HEK293 (cell line): ENCODE measurements at regions not wholly inside any gene's neighbourhood (a gene's known extent, or its start where the extent isn't known, plus 50 kb on each side); places are given as distances from the start of the nearest gene placed in this dataset.

Source experiments
- CTCF ChIA-PET: fragments of 350-600 bp; formaldehyde crosslinking; extraction: SDS; loops from one replicate; lab custom pipeline; 2021; ENCODE audit warnings: antibody characterized with exemption; lab: Yijun Ruan, JAX
- POLR2A ChIA-PET: fragments of 300-600 bp; formaldehyde crosslinking; extraction: SDS; loops from one replicate; lab custom pipeline; 2020; ENCODE audit warnings: antibody characterized with exemption, inconsistent platforms; lab: Yijun Ruan, JAX
- H3K27ac ChIP-seq: fragments of 200-500 bp; sonication (Bioruptor generic); 2 replicates; pipeline ENCODE4 v1.5.1; 2014; ENCODE audit warnings: low read depth, low read length, control low read depth, inconsistent platforms; ENCODE audit errors: extremely low read depth
- H3K36me3 ChIP-seq, 2 experiments: fragments of 200-500 bp in 1 of 2; sonication (Bioruptor generic) in 1 of 2; 1 replicate in 1 of 2; 2 replicates in 1 of 2; pipeline ENCODE4 v1.5.1; 2014 to 2017; ENCODE audit warnings: inconsistent platforms in 2 of 2, low read length in 2 of 2; ENCODE audit not compliant: control insufficient read depth in 2 of 2, insufficient read depth in 1 of 2
- H3K4me1 ChIP-seq: fragments of 200-500 bp; sonication (Bioruptor generic); 2 replicates; pipeline ENCODE4 v1.5.1; 2014; ENCODE audit warnings: mild to moderate bottlenecking, low read length, inconsistent platforms; ENCODE audit not compliant: control insufficient read depth, insufficient read depth
- H3K4me3 ChIP-seq: 2 replicates; pipeline ENCODE4 v1.5.1; 2011; ENCODE audit warnings: low read depth, mild to moderate bottlenecking, control low read depth, low read length, moderate library complexity
- H3K9me3 ChIP-seq: fragments of 200-500 bp; sonication (Bioruptor generic); 2 replicates; pipeline ENCODE4 v1.5.1; 2014; ENCODE audit warnings: low read depth, low read length, inconsistent platforms; ENCODE audit not compliant: control insufficient read depth, insufficient read depth
- GLI2 ChIP-seq: fragments of 450-650 bp; formaldehyde crosslinking; IDR thresholded peaks from 2 replicates; pipeline ENCODE4; 2017; ENCODE audit warnings: missing biosample characterization, missing genetic modification characterization, low read depth, borderline replicate concordance
- GLI4 ChIP-seq: fragments of 450-650 bp; formaldehyde crosslinking; IDR thresholded peaks from 2 replicates; pipeline ENCODE4 v1.5.1; 2016; ENCODE audit warnings: missing biosample characterization, missing genetic modification characterization
- HOXC10 ChIP-seq: sonication (generic); formaldehyde crosslinking; IDR thresholded peaks from 2 replicates; pipeline ENCODE4 v1.8.1; 2023; ENCODE audit warnings: mild to moderate bottlenecking, missing genetic modification reagents
- HOXD13 ChIP-seq: sonication (generic); formaldehyde crosslinking; IDR thresholded peaks from 2 replicates; pipeline ENCODE4 v1.8.0; 2022; ENCODE audit warnings: missing genetic modification reagents, borderline replicate concordance
- OVOL3 ChIP-seq: fragments of 450-650 bp; formaldehyde crosslinking; IDR thresholded peaks from 2 replicates; pipeline ENCODE4 v1.5.1; 2016; ENCODE audit warnings: missing biosample characterization, missing genetic modification characterization
- RBAK ChIP-seq: fragments of 450-650 bp; formaldehyde crosslinking; IDR thresholded peaks from 2 replicates; pipeline ENCODE4 v1.5.1; 2016; ENCODE audit warnings: missing biosample characterization, missing genetic modification characterization
- SP3 ChIP-seq: fragments of 450-650 bp; formaldehyde crosslinking; IDR thresholded peaks from 2 replicates; pipeline ENCODE4 v1.5.1; 2016; ENCODE audit warnings: missing biosample characterization, missing genetic modification characterization
- ZBTB10 ChIP-seq: fragments of 450-650 bp; formaldehyde crosslinking; IDR thresholded peaks from 2 replicates; pipeline ENCODE4 v1.5.1; 2016; ENCODE audit warnings: missing biosample characterization, missing genetic modification characterization
- ZBTB20 ChIP-seq: fragments of 450-650 bp; formaldehyde crosslinking; IDR thresholded peaks from 2 replicates; pipeline ENCODE4 v1.5.1; 2016; ENCODE audit warnings: missing biosample characterization, missing genetic modification characterization
- ZEB2 ChIP-seq: fragments of 450-650 bp; formaldehyde crosslinking; IDR thresholded peaks from 2 replicates; pipeline ENCODE4 v1.5.1; 2016; ENCODE audit warnings: missing biosample characterization, missing genetic modification characterization
- ZFP69B ChIP-seq: fragments of 450-650 bp; formaldehyde crosslinking; IDR thresholded peaks from 2 replicates; pipeline ENCODE4 v1.5.1; 2016; ENCODE audit warnings: missing biosample characterization, missing genetic modification characterization
- ZIC2 ChIP-seq: fragments of 450-650 bp; formaldehyde crosslinking; IDR thresholded peaks from 2 replicates; pipeline ENCODE4 v1.5.1; 2016; ENCODE audit warnings: missing biosample characterization, missing genetic modification characterization
- ZNF114 ChIP-seq: fragments of 450-650 bp; formaldehyde crosslinking; IDR thresholded peaks from 2 replicates; pipeline ENCODE4 v1.5.0; 2017; ENCODE audit warnings: missing biosample characterization, missing genetic modification characterization
- ZNF155 ChIP-seq: fragments of 450-650 bp; formaldehyde crosslinking; IDR thresholded peaks from 2 replicates; pipeline ENCODE4 v1.5.1; 2016; ENCODE audit warnings: missing biosample characterization, missing genetic modification characterization
- ZNF426 ChIP-seq: fragments of 450-650 bp; formaldehyde crosslinking; IDR thresholded peaks from 2 replicates; pipeline ENCODE4 v1.5.1; 2017; ENCODE audit warnings: missing biosample characterization, missing genetic modification characterization, mild to moderate bottlenecking, inconsistent platforms, moderate library complexity
- ZNF501 ChIP-seq: fragments of 450-650 bp; formaldehyde crosslinking; IDR thresholded peaks from 2 replicates; pipeline ENCODE4 v1.5.1; 2016; ENCODE audit warnings: missing biosample characterization, missing genetic modification characterization
- ZNF529 ChIP-seq: fragments of 450-650 bp; formaldehyde crosslinking; IDR thresholded peaks from 2 replicates; pipeline ENCODE4 v1.5.1; 2017; ENCODE audit warnings: missing genetic modification characterization, missing biosample characterization; ENCODE audit not compliant: insufficient replicate concordance
- ZNF544 ChIP-seq: fragments of 450-650 bp; formaldehyde crosslinking; IDR thresholded peaks from 2 replicates; pipeline ENCODE4 v1.5.0; 2017; ENCODE audit warnings: missing biosample characterization, missing genetic modification characterization
- ZNF610 ChIP-seq: fragments of 450-650 bp; formaldehyde crosslinking; IDR thresholded peaks from 2 replicates; pipeline ENCODE4 v1.5.1; 2016; ENCODE audit warnings: missing biosample characterization, missing genetic modification characterization, borderline replicate concordance
- ZNF621 ChIP-seq: fragments of 450-650 bp; formaldehyde crosslinking; IDR thresholded peaks from 2 replicates; pipeline ENCODE4 v1.5.1; 2017; ENCODE audit warnings: missing biosample characterization, missing genetic modification characterization
- ZNF654 ChIP-seq: fragments of 450-650 bp; formaldehyde crosslinking; IDR thresholded peaks from 2 replicates; pipeline ENCODE4 v1.5.1; 2016; ENCODE audit warnings: low read depth, missing biosample characterization, missing genetic modification characterization
- ZNF768 ChIP-seq: fragments of 450-650 bp; formaldehyde crosslinking; IDR thresholded peaks from 2 replicates; pipeline ENCODE4 v1.5.1; 2018; ENCODE audit warnings: missing biosample characterization, mild to moderate bottlenecking, missing genetic modification characterization
- ZNF830 ChIP-seq: fragments of 450-650 bp; IDR thresholded peaks from 2 replicates; pipeline ENCODE4 v1.5.0; 2018; ENCODE audit warnings: missing biosample characterization, missing genetic modification characterization, low read depth, mild to moderate bottlenecking, moderate library complexity
- TF ChIP-seq, protein P1 (sequence below): fragments of 450-650 bp; formaldehyde crosslinking; IDR thresholded peaks from 2 replicates; pipeline ENCODE4 v1.5.1; 2016; ENCODE audit warnings: missing biosample characterization, missing genetic modification characterization

DNA sequence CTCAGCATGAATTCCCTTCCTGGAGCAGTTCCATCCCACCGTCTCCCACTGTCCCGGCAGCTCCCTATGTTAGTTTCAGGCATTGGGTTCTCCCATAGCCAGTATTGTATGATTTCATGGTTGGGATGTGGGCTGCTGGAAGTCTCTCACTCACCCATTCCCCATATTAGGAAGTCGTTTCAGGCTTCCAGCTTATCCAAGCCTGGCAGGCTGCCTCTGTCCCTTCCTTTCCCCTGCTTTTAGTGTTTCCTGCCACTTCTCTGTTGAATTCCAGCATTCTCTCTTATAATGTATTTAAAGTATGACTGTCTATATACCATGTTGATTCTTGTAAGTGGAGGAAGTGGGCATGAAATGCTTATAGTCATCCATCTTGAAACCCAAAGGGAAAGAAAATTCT is 309.7 kb upstream of the RBMS3 start:
- Histone ChIP-seq H3K27ac (no peak overlapping the region), H3K9me3 (no peaks in the 10 kb centered on the region), H3K36me3 (no peaks in the 10 kb centered on the region), H3K4me3 (no peak overlapping the region), H3K4me1 (no peaks in the 10 kb centered on the region)
- TF ChIP-seq ZNF501 (tag by site-specific recombination) (no peak), HOXD13 (CRISPR knock-in tag) (no peak), GLI2 (tag by site-specific recombination) (no peak), ZNF426 (tag by site-specific recombination) (no peak), RBAK (tag by site-specific recombination) (no peak), ZNF529 (tag by site-specific recombination) (no peak), ZBTB10 (no peak), ZBTB20 (tag by site-specific recombination) (no peak), OVOL3 (tag by site-specific recombination) (no peak), HOXC10 (CRISPR knock-in tag) (no peak), ZEB2 (tag by site-specific recombination) (no peak), ZNF544 (tag by site-specific recombination) (no peak), ZNF654 (tag by site-specific recombination) (no peak), ZIC2 (tag by site-specific recombination) (no peak), ZFP69B (tag by site-specific recombination) (no peak), GLI4 (tag by site-specific recombination) (no peak), ZNF155 (tag by site-specific recombination) (no peak)
- TF ChIP-seq, protein P1, sequence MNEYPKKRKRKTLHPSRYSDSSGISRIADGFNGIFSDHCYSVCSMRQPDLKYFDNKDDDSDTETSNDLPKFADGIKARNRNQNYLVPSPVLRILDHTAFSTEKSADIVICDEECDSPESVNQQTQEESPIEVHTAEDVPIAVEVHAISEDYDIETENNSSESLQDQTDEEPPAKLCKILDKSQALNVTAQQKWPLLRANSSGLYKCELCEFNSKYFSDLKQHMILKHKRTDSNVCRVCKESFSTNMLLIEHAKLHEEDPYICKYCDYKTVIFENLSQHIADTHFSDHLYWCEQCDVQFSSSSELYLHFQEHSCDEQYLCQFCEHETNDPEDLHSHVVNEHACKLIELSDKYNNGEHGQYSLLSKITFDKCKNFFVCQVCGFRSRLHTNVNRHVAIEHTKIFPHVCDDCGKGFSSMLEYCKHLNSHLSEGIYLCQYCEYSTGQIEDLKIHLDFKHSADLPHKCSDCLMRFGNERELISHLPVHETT (tag by site-specific recombination): no peak
- TF ChIP-seq, all 188 proteins: peak for 0
- POLR2A ChIA-PET: no interaction called here
- CTCF ChIA-PET: no interaction called here

GRCh38 chr3:28972921-28973320 is 307.9 kb upstream of the RBMS3 start:
- no peak for TF ChIP-seq ZNF610 (tag by site-specific recombination)
- H3K36me3 ChIP-seq: no peaks in the 10 kb centered on the region
- no peaks in the 10 kb centered on the region for H3K9me3 ChIP-seq
- H3K4me1 ChIP-seq: no peaks in the 10 kb centered on the region
- ChIA-PET POLR2A (no interaction called here), CTCF (no interaction called here)
- H3K27ac ChIP-seq: no peak overlapping the region
- H3K4me3 ChIP-seq: no peak overlapping the region

DNA sequence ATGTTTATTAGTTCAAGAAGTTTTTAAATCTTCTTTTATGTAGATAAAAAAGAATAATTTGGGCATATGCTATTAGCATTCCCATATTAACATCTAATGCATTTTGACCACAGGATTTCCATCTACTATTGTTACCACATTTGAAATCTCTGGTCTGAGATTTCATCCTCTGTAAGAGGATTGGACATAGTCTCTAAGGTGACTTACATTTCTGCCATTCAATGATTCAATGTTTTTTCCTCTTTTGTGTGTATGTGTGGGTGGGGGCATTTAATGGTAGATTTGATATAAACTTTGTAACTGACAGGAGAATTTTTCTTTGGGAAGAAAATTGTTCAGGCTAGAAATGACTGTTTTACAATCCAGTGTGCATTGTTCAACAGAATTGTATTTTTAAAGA is 307.3 kb upstream of the RBMS3 start:
- POLR2A ChIA-PET: interaction anchor here (0.6 kb wide), 1 partner anchor 1612 kb away, joined by 3 read pairs; no protein-coding TSS in a partner anchor
- no peaks in the 10 kb centered on the region for H3K36me3 ChIP-seq
- H3K4me3 ChIP-seq: no peak overlapping the region
- H3K4me1 ChIP-seq: no peaks in the 10 kb centered on the region
- TF ChIP-seq ZNF621 (tag by site-specific recombination) (no peak), SP3 (tag by site-specific recombination) (no peak), ZNF114 (tag by site-specific recombination) (no peak), ZBTB10 (no peak), ZNF768 (tag by site-specific recombination) (no peak), ZNF830 (no peak)
- H3K27ac ChIP-seq: no peak overlapping the region
- H3K9me3 ChIP-seq: no peaks in the 10 kb centered on the region
- CTCF ChIA-PET: no interaction called here
